ENCODE measurements at regions not wholly inside any gene's neighbourhood (a gene's known extent, or its start where the extent isn't known, plus 50 kb on each side); places are given as distances from the start of the nearest gene placed in this dataset.

DNA sequence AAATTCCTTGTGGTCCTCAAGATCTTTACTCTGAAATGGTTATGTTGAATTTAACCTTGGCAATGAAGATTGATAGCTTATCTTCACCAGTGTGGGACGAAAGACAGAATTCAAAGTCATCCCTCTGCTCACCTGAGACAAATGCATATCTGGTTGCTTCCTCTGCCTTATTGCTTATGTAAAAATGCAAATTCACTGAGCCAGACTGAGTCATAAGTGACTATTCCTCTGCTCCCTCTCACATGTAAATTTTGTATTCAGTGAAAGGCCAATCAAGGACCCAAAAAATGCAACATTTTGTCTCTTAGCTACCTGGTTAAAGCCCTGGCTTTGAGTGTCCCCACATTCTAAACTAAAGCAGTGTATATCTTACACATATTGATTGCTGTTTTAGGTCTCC, 593.1 kb upstream of the GJE1 start:
- H3K79me2 ChIP-seq = no peaks in the 10 kb centered on the region
- H3K9me3 ChIP-seq (ENCODE audit: low read depth) = no peaks in the 10 kb centered on the region
- no peak overlapping the region for H2AFZ ChIP-seq
- no peaks in the 10 kb centered on the region for H3K27me3 ChIP-seq
- no peak overlapping the region for H3K4me2 ChIP-seq
- no peaks in the 10 kb centered on the region for H3K9me2 ChIP-seq (replicated peaks; ENCODE audit: insufficient read depth)
- no peaks in the 10 kb centered on the region for H3K36me3 ChIP-seq (replicated peaks; ENCODE audit: insufficient read depth, low read depth)
- WGBS (ENCODE audit: low lambda C conversion rate, missing lambda C conversion rate) = 91% methylated on average over 1 of the region's 1 CpG
- no peak for TF ChIP-seq EZH2 (IDR thresholded peaks at IDR 0.05; ENCODE audit: borderline replicate concordance)
- TF ChIP-seq, protein P1, sequence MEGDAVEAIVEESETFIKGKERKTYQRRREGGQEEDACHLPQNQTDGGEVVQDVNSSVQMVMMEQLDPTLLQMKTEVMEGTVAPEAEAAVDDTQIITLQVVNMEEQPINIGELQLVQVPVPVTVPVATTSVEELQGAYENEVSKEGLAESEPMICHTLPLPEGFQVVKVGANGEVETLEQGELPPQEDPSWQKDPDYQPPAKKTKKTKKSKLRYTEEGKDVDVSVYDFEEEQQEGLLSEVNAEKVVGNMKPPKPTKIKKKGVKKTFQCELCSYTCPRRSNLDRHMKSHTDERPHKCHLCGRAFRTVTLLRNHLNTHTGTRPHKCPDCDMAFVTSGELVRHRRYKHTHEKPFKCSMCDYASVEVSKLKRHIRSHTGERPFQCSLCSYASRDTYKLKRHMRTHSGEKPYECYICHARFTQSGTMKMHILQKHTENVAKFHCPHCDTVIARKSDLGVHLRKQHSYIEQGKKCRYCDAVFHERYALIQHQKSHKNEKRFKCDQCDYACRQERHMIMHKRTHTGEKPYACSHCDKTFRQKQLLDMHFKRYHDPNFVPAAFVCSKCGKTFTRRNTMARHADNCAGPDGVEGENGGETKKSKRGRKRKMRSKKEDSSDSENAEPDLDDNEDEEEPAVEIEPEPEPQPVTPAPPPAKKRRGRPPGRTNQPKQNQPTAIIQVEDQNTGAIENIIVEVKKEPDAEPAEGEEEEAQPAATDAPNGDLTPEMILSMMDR (IDR thresholded peaks at IDR 0.05; ENCODE audit: poor library complexity) = no peak
- TF ChIP-seq EZH2phosphoT487 (IDR thresholded peaks at IDR 0.05; ENCODE audit: low read depth, severe bottlenecking, unreplicated experiment) = no peak
- DNase-seq (ENCODE audit: low spot score) = no peak
- no peak overlapping the region for H3K4me3 ChIP-seq
- H4K20me1 ChIP-seq (ENCODE audit: insufficient read depth, poor library complexity, severe bottlenecking) = no peaks in the 10 kb centered on the region
- H3K27ac ChIP-seq = no peak overlapping the region
- no peaks in the 10 kb centered on the region for H3K4me1 ChIP-seq (ENCODE audit: insufficient read depth)

DNA sequence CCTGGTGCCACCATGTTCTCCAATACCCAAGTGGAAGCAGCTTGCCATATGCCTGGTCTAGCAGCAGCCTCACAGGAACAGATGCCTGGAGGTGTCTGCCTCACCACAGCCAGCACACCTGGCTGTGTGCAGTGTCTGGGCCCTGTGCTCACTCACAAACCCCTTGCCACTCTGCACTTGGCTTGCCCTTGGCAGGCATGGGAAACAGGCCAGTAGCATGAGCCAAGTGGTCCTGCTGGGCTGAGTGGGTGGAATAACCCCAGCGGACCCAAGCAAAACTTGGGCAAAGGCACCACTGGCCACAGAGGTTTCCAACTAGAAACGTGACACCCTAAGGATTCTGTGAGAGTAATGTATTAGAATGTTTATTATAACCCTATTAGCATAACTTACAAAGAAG, 600.5 kb upstream of the GJE1 start:
- Histone ChIP-seq H3K9me3 (ENCODE audit: low read depth) (no peaks in the 10 kb centered on the region), H3K27me3 (no peaks in the 10 kb centered on the region), H3K36me3 (replicated peaks; ENCODE audit: insufficient read depth, low read depth) (no peaks in the 10 kb centered on the region), H4K20me1 (ENCODE audit: insufficient read depth, poor library complexity, severe bottlenecking) (no peaks in the 10 kb centered on the region), H3K4me2 (no peak overlapping the region), H3K4me3 (no peak overlapping the region), H3K4me1 (ENCODE audit: insufficient read depth) (no peaks in the 10 kb centered on the region), H3K79me2 (no peaks in the 10 kb centered on the region), H3K9me2 (replicated peaks; ENCODE audit: insufficient read depth) (peaks cover 5% of the 10 kb centered on the region), H2AFZ (no peak overlapping the region), H3K27ac (no peak overlapping the region)
- TF ChIP-seq EZH2 (IDR thresholded peaks at IDR 0.05; ENCODE audit: borderline replicate concordance) = no peak
- no peak for TF ChIP-seq EZH2phosphoT487 (IDR thresholded peaks at IDR 0.05; ENCODE audit: low read depth, severe bottlenecking, unreplicated experiment)
- TF ChIP-seq, protein P1 (IDR thresholded peaks at IDR 0.05; ENCODE audit: poor library complexity) = no peak
- WGBS (ENCODE audit: low lambda C conversion rate, missing lambda C conversion rate) = 87% methylated on average over 2 of the region's 2 CpGs
- DNase-seq (ENCODE audit: low spot score) = no peak

DNA sequence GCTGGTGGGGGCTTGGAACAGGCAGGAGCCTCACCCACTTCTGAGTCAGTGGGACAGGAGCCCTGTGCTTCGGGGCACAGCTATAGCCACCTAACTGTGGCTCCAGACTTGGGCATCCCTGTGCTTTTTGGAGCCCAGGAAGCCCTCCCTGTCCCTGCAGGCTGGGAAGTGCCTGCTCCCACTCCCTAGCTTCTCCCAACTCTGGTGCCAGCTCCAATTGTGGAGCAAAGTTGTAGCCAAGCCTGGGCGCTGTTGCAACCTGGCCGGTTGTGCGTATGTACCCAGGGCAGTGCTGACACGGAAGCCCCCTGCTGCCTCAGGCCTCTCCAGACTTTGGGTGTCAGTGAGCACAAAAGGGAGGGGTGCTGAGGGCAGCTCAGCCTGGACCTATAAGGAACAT, 601.7 kb upstream of the GJE1 start:
- H2AFZ ChIP-seq = no peak overlapping the region
- H3K79me2 ChIP-seq = no peaks in the 10 kb centered on the region
- H3K4me1 ChIP-seq (ENCODE audit: insufficient read depth) = no peaks in the 10 kb centered on the region
- DNase-seq (ENCODE audit: low spot score) = no peak
- 97% methylated on average over 5 of the region's 5 CpGs for WGBS (ENCODE audit: low lambda C conversion rate, missing lambda C conversion rate)
- H4K20me1 ChIP-seq (ENCODE audit: insufficient read depth, poor library complexity, severe bottlenecking) = no peaks in the 10 kb centered on the region
- no peak overlapping the region for H3K4me2 ChIP-seq
- H3K4me3 ChIP-seq = no peak overlapping the region
- H3K27me3 ChIP-seq = no peaks in the 10 kb centered on the region
- H3K27ac ChIP-seq = no peak overlapping the region
- peaks cover 5% of the 10 kb centered on the region for H3K9me2 ChIP-seq (replicated peaks; ENCODE audit: insufficient read depth)
- TF ChIP-seq, protein P1 (IDR thresholded peaks at IDR 0.05; ENCODE audit: poor library complexity) = no peak
- TF ChIP-seq EZH2phosphoT487 (IDR thresholded peaks at IDR 0.05; ENCODE audit: low read depth, severe bottlenecking, unreplicated experiment) (no peak), EZH2 (IDR thresholded peaks at IDR 0.05; ENCODE audit: borderline replicate concordance) (no peak)
- no peaks in the 10 kb centered on the region for H3K36me3 ChIP-seq (replicated peaks; ENCODE audit: insufficient read depth, low read depth)
- no peaks in the 10 kb centered on the region for H3K9me3 ChIP-seq (ENCODE audit: low read depth)

DNA sequence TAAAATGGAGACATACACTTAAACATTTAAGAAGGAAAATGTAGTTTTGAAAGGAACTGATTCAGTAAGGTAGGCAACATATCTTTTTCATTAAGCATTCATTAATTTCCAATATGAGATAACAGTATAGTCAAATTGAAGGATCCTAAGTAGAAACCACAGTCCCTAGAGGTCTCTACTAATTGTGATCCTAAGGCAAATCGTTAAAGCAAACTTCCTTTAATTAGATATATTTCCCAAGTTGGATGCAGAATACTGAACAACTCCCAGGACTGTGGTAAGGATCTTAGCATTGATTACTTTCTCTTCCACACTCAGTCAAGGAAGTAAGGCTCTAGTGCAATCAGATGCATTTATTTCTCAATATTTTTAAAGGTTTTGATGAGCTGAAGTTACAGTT, 604.1 kb upstream of the GJE1 start:
- no peak for TF ChIP-seq EZH2phosphoT487 (IDR thresholded peaks at IDR 0.05; ENCODE audit: low read depth, severe bottlenecking, unreplicated experiment)
- TF ChIP-seq, protein P1 (IDR thresholded peaks at IDR 0.05; ENCODE audit: poor library complexity) = no peak
- TF ChIP-seq EZH2 (IDR thresholded peaks at IDR 0.05; ENCODE audit: borderline replicate concordance) = no peak
- no peak for DNase-seq (ENCODE audit: low spot score)
- H2AFZ ChIP-seq = no peak overlapping the region
- no peaks in the 10 kb centered on the region for H3K79me2 ChIP-seq
- H3K4me1 ChIP-seq (ENCODE audit: insufficient read depth) = no peaks in the 10 kb centered on the region
- H3K27ac ChIP-seq = no peak overlapping the region
- H3K4me3 ChIP-seq = no peak overlapping the region
- no peaks in the 10 kb centered on the region for H4K20me1 ChIP-seq (ENCODE audit: insufficient read depth, poor library complexity, severe bottlenecking)
- H3K36me3 ChIP-seq (replicated peaks; ENCODE audit: insufficient read depth, low read depth) = no peaks in the 10 kb centered on the region
- H3K9me3 ChIP-seq (ENCODE audit: low read depth) = peaks cover 4% of the 10 kb centered on the region
- WGBS (ENCODE audit: low lambda C conversion rate, missing lambda C conversion rate) = 91% methylated on average over 1 of the region's 1 CpG
- no peak overlapping the region for H3K4me2 ChIP-seq
- no peaks in the 10 kb centered on the region for H3K27me3 ChIP-seq
- H3K9me2 ChIP-seq (replicated peaks; ENCODE audit: insufficient read depth) = peaks cover 5% of the 10 kb centered on the region

All from hepatocyte (in vitro differentiated cells).